ENCODE measurements at regions not wholly inside any gene's neighbourhood (a gene's known extent, or its start where the extent isn't known, plus 50 kb on each side); places are given as distances from the start of the nearest gene placed in this dataset.

- TF ChIP-seq POLR2A (IDR thresholded peaks at IDR 0.05; ENCODE audit: low read length) (no peak), GATA1 (IDR thresholded peaks at IDR 0.05; ENCODE audit: low read depth, low read length) (no peak)
Observed at GRCh38 chr5:23158179-23158578, 305.0 kb upstream of the CDH12 start.
